ENCODE measurements at regions not wholly inside any gene's neighbourhood (a gene's known extent, or its start where the extent isn't known, plus 50 kb on each side); places are given as distances from the start of the nearest gene placed in this dataset.

DNA sequence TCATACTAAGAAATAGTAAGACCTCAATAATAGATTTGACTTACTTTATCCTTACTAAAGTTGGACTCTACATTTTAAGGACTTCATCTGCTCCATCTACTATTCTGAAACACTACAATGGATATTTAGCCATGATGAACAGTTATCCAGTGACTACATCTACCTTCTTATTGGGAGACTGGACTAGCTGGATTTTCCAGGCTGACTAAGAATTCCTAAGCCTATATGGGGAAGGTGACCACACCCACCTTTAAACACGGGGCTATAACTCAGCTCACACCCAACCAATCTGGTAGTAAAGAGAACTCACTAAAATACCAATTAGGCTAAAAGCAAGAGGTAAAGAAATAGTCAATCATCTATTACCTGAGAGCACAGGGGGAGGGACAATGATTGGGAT is 1438.4 kb downstream of the TECRL start:
- Mint-ChIP-seq H3K36me3 (ENCODE audit: low read depth) (no peaks in the 10 kb centered on the region), H3K9me3 (peaks cover 31% of the 10 kb centered on the region), H3K4me3 (no peak overlapping the region), H3K27ac (no peak overlapping the region), H3K4me1 (ENCODE audit: low read depth) (no peaks in the 10 kb centered on the region), H3K27me3 (no peaks in the 10 kb centered on the region)
- intact Hi-C loops (cut with micrococcal nuclease), result no loop called here

DNA sequence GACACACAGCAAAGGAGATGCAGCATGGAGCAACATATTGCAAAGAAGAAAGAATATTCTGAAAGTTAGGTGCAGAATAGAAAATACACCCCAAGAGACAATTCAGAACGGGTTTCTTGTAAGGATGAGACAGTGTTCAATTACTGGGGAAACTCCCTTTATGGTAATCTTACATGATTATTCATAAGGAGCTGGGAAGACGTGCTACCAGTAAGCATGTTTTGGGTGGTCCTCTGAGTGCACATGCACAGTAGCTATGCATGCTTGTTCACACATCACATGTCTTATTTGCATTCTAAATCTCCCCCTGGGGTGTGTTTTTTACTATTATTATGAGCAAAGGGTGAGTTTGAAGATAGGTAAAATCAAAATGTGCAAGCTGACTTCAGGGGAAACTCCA is 1448.8 kb downstream of the TECRL start:
- Mint-ChIP-seq H3K9me3 (no peaks in the 10 kb centered on the region), H3K36me3 (ENCODE audit: low read depth) (no peaks in the 10 kb centered on the region), H3K27ac (no peak overlapping the region), H3K4me1 (ENCODE audit: low read depth) (no peaks in the 10 kb centered on the region), H3K27me3 (no peaks in the 10 kb centered on the region), H3K4me3 (no peak overlapping the region)
- intact Hi-C loops (cut with micrococcal nuclease), result no loop called here

DNA sequence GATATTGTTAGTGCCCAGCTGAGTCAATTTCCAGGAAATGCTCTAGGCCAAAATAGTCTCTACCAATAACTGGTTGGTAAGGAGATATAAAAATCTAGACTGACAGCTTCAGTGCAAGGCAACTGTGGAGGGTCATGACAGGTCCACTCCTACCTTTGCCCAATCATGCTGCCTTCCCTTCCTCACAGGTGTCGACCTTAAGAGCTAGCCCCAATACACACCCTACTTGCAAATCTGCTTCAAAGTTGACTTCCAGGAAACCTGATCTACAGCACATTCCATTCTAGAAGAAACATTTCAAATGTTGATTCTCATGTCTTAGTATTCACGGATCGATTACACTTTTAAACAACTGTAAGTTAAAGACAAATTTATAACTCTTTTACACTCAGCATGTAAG is 1455.5 kb downstream of the TECRL start:
- no peaks in the 10 kb centered on the region for H3K9me3 Mint-ChIP-seq

GRCh38 chr4:62952366-62952765 is 1456.9 kb downstream of the TECRL start:
- no peak overlapping the region for H3K4me3 Mint-ChIP-seq
- H3K36me3 Mint-ChIP-seq (ENCODE audit: low read depth), result no peaks in the 10 kb centered on the region
- no peak overlapping the region for H3K27ac Mint-ChIP-seq
- no peaks in the 10 kb centered on the region for H3K27me3 Mint-ChIP-seq
- no peaks in the 10 kb centered on the region for H3K9me3 Mint-ChIP-seq
- no peaks in the 10 kb centered on the region for H3K4me1 Mint-ChIP-seq (ENCODE audit: low read depth)
- intact Hi-C loops (cut with micrococcal nuclease), result no loop called here

More for the DNA sequence above, 1455.5 kb downstream of the TECRL start:
- no peaks in the 10 kb centered on the region for H3K36me3 Mint-ChIP-seq (ENCODE audit: low read depth)
- H3K4me1 Mint-ChIP-seq (ENCODE audit: low read depth), result no peaks in the 10 kb centered on the region
- no peak overlapping the region for H3K4me3 Mint-ChIP-seq
- intact Hi-C loops (cut with micrococcal nuclease), result no loop called here
- H3K27me3 Mint-ChIP-seq, result no peaks in the 10 kb centered on the region
- H3K27ac Mint-ChIP-seq, result no peak overlapping the region

DNA sequence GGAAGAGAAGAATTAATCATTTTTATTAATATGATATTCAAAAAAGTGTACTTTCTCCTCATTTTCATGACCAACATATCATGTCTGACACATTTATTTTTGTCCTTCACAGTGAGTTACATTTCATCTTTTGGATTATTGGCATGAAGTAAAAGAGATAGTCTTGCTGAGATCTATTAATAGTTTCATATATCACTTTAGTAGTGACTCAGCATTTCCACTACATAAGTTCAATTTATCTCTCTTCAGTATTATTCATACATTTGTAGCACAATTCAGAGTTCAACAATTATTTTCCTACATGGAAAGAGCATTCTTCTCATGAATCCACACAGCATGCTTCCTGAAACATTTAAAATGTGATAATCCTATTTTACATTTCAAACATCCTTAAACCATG is 1461.1 kb downstream of the TECRL start:
- no peaks in the 10 kb centered on the region for H3K4me1 Mint-ChIP-seq (ENCODE audit: low read depth)
- H3K36me3 Mint-ChIP-seq (ENCODE audit: low read depth), result no peaks in the 10 kb centered on the region
- no peak overlapping the region for H3K27ac Mint-ChIP-seq
- intact Hi-C loops (cut with micrococcal nuclease), result no loop called here
- peaks cover 16% of the 10 kb centered on the region for H3K9me3 Mint-ChIP-seq
- H3K27me3 Mint-ChIP-seq, result no peaks in the 10 kb centered on the region
- no peak overlapping the region for H3K4me3 Mint-ChIP-seq

GRCh38 chr4:62940229-62940628 is 1469.0 kb downstream of the TECRL start:
- Mint-ChIP-seq H3K27me3 (no peaks in the 10 kb centered on the region), H3K4me3 (no peak overlapping the region), H3K9me3 (peaks cover 46% of the 10 kb centered on the region), H3K27ac (no peak overlapping the region), H3K36me3 (ENCODE audit: low read depth) (no peaks in the 10 kb centered on the region), H3K4me1 (ENCODE audit: low read depth) (no peaks in the 10 kb centered on the region)
- intact Hi-C loops (cut with micrococcal nuclease), result no loop called here

DNA sequence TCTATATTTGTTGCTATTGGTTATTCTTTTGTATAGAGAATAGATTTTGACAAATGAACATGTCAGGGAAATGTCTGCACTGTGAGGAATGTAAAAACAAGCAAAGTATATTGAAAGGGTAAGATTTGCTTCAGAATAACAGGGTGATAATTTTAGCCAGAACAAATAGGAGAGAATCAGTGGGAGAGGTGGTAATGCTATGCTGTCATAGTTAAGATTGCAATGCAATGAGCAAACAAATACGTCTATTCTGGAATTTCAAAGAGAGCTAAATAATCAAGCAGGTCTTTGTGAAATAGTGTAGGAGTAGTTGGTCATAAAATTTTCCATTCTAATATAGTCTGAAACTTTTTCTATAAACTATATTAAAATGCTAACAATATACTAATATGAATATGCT is 1478.4 kb downstream of the TECRL start:
- peaks cover 11% of the 10 kb centered on the region for H3K9me3 Mint-ChIP-seq
- H3K36me3 Mint-ChIP-seq (ENCODE audit: low read depth), result no peaks in the 10 kb centered on the region
- no peaks in the 10 kb centered on the region for H3K27me3 Mint-ChIP-seq
- H3K4me3 Mint-ChIP-seq, result no peak overlapping the region
- H3K27ac Mint-ChIP-seq, result no peak overlapping the region
- no peaks in the 10 kb centered on the region for H3K4me1 Mint-ChIP-seq (ENCODE audit: low read depth)
- intact Hi-C loops (cut with micrococcal nuclease), result no loop called here

GRCh38 chr4:62928483-62928882 is 1480.8 kb downstream of the TECRL start:
- H3K4me1 Mint-ChIP-seq (ENCODE audit: low read depth), result no peaks in the 10 kb centered on the region
- H3K4me3 Mint-ChIP-seq, result no peak overlapping the region
- H3K36me3 Mint-ChIP-seq (ENCODE audit: low read depth), result no peaks in the 10 kb centered on the region
- H3K9me3 Mint-ChIP-seq, result no peaks in the 10 kb centered on the region
- H3K27me3 Mint-ChIP-seq, result no peaks in the 10 kb centered on the region
- H3K27ac Mint-ChIP-seq, result no peak overlapping the region
- intact Hi-C loops (cut with micrococcal nuclease), result no loop called here

DNA sequence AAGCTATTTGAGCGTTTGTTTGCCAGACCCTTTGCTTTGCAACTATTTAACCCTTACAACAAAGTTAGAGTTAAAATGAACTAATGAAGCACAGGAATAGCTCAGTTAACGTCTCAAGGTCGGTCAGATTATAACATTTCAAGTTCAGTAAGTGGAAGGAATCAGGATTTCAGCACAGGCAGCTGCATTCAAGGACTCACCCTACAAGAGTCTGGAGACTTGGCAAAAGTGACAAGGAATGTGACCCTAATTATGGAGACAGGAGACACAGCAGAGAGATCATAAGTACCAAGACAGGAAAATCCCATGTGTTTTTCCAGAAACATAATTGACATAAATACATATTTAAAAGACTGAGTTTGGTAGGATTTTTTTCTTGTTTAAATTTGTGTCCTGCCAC is 1481.7 kb downstream of the TECRL start:
- Mint-ChIP-seq H3K4me1 (ENCODE audit: low read depth) (no peaks in the 10 kb centered on the region), H3K27ac (no peak overlapping the region), H3K9me3 (no peaks in the 10 kb centered on the region), H3K36me3 (ENCODE audit: low read depth) (no peaks in the 10 kb centered on the region), H3K4me3 (no peak overlapping the region), H3K27me3 (no peaks in the 10 kb centered on the region)
- intact Hi-C loops (cut with micrococcal nuclease), result no loop called here

DNA sequence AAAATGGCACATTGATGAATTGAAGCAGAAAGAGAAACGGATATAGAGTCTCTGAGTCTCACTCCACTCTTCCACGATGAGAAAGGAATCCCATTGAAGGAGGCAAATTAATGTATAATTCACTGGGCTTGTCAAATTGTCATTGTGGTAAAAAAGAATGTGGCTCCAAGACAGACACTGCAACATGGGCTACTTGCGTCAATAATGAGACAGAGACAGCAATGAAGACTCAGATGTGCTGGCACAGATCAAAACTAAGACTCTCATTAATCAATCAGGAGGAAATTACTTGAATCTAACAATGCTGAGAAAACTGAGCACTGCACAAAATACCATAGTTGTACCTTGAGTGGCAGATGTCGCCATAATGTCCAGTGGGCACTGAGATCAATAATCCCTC is 1485.5 kb downstream of the TECRL start:
- intact Hi-C loops (cut with micrococcal nuclease), result no loop called here
- Mint-ChIP-seq H3K4me3 (no peak overlapping the region), H3K4me1 (ENCODE audit: low read depth) (no peaks in the 10 kb centered on the region), H3K27me3 (no peaks in the 10 kb centered on the region), H3K27ac (no peak overlapping the region), H3K36me3 (ENCODE audit: low read depth) (no peaks in the 10 kb centered on the region), H3K9me3 (no peaks in the 10 kb centered on the region)

DNA sequence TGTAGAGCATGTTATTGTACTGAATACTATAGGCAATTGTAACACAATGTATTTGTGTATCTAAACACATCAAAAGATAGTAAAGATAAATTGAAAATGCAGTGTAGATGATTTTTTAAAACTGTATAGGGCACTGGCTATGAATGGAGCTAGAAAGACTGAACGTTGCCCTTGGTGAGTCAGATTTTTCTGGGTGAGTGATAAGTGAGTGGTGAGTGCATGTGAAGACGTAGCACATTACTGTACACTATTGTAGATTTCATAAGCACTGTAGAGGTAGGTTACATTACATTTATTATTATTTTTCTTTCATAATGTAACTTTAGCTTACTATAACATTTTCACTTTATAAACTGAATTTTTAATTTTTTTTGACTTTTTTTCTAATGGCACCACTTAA is 1491.6 kb downstream of the TECRL start:
- Mint-ChIP-seq H3K4me1 (ENCODE audit: low read depth) (no peaks in the 10 kb centered on the region), H3K9me3 (no peaks in the 10 kb centered on the region), H3K27ac (no peak overlapping the region), H3K27me3 (no peaks in the 10 kb centered on the region), H3K4me3 (no peak overlapping the region), H3K36me3 (ENCODE audit: low read depth) (no peaks in the 10 kb centered on the region)
- intact Hi-C loops (cut with micrococcal nuclease), result no loop called here

DNA sequence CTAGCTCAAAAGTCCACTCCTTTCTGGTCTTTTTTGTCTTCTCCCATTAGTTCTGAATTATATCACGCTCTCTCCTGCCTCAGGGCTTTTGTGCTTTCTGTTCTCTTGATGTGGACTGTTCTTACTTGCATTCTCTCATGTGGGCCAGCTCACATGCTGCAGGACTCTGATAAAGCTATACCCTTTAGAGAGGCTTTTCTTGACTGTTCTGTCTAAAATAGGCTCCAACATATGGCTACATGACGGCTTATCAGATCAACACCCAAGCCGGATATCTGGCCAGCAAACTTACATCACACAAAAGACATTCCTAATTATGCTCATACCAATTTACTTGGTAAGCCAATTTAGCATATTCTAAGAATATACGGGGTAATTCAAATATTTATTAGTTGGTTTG is 1494.5 kb downstream of the TECRL start:
- no peaks in the 10 kb centered on the region for H3K9me3 Mint-ChIP-seq
- no peaks in the 10 kb centered on the region for H3K36me3 Mint-ChIP-seq (ENCODE audit: low read depth)
- no peaks in the 10 kb centered on the region for H3K27me3 Mint-ChIP-seq
- intact Hi-C loops (cut with micrococcal nuclease), result no loop called here
- H3K4me1 Mint-ChIP-seq (ENCODE audit: low read depth), result no peaks in the 10 kb centered on the region
- H3K27ac Mint-ChIP-seq, result no peak overlapping the region
- H3K4me3 Mint-ChIP-seq, result no peak overlapping the region

- no peaks in the 10 kb centered on the region for H3K36me3 Mint-ChIP-seq (ENCODE audit: low read depth)
- no peaks in the 10 kb centered on the region for H3K27me3 Mint-ChIP-seq
- H3K9me3 Mint-ChIP-seq, result no peaks in the 10 kb centered on the region
- intact Hi-C loops (cut with micrococcal nuclease), result no loop called here
- H3K4me3 Mint-ChIP-seq, result no peak overlapping the region
- no peaks in the 10 kb centered on the region for H3K4me1 Mint-ChIP-seq (ENCODE audit: low read depth)
- H3K27ac Mint-ChIP-seq, result no peak overlapping the region
Observed at GRCh38 chr4:62913065-62913464, 1496.2 kb downstream of the TECRL start.

GRCh38 chr4:62912531-62912930 is 1496.7 kb downstream of the TECRL start:
- Mint-ChIP-seq H3K9me3 (no peaks in the 10 kb centered on the region), H3K27me3 (no peaks in the 10 kb centered on the region), H3K36me3 (ENCODE audit: low read depth) (no peaks in the 10 kb centered on the region), H3K4me1 (ENCODE audit: low read depth) (no peaks in the 10 kb centered on the region), H3K27ac (no peak overlapping the region), H3K4me3 (no peak overlapping the region)
- intact Hi-C loops (cut with micrococcal nuclease), result no loop called here

DNA sequence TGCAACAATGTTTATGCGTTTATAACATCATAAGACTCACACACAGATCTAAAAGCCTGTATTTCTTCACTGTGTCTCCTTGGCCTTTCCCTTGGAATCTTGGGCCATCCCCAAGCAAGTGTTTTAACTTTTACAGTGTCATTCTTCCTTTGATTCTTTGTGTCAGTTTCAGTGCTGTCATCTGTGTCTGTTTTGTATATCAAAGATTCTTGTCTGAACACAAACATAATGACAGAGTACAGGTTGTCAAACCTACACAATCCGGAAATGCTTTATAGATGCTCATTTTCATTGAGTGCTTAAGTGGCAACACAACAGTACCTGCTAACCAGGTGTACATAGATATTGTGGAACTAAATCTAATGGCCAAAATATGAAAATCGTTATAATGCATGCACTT is 1500.0 kb downstream of the TECRL start:
- no peaks in the 10 kb centered on the region for H3K27me3 Mint-ChIP-seq
- no peak overlapping the region for H3K4me3 Mint-ChIP-seq
- H3K27ac Mint-ChIP-seq, result no peak overlapping the region
- intact Hi-C loops (cut with micrococcal nuclease), result no loop called here
- no peaks in the 10 kb centered on the region for H3K4me1 Mint-ChIP-seq (ENCODE audit: low read depth)
- no peaks in the 10 kb centered on the region for H3K36me3 Mint-ChIP-seq (ENCODE audit: low read depth)
- no peaks in the 10 kb centered on the region for H3K9me3 Mint-ChIP-seq

DNA sequence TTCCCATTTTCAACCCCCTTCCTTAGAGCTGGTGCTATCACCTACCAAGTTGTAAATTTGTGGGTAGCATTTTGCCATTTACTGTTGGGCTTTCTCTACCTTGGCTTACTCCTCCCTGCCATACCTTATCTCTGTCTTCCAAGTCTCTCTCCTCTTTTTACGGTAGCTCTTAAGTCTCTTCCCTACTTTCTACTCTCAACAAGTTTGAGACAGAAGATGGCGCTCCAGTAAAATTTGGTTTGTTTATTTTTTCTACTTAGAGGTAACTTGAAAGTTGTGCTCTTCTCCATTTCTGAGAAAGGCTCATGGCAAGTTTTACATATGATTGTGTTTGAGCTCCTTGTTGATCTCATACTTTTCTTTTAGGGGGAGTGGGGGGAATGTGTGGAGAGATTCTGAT is 1508.1 kb downstream of the TECRL start:
- no peak overlapping the region for H3K4me3 Mint-ChIP-seq
- H3K4me1 Mint-ChIP-seq (ENCODE audit: low read depth), result no peaks in the 10 kb centered on the region
- peaks cover 29% of the 10 kb centered on the region for H3K9me3 Mint-ChIP-seq
- no peaks in the 10 kb centered on the region for H3K36me3 Mint-ChIP-seq (ENCODE audit: low read depth)
- H3K27ac Mint-ChIP-seq, result no peak overlapping the region
- no peaks in the 10 kb centered on the region for H3K27me3 Mint-ChIP-seq
- intact Hi-C loops (cut with micrococcal nuclease), result no loop called here
